Anterior cingulate cortex (tissue), 58 donors: ENCODE measurements at regions not wholly inside any gene's neighbourhood (a gene's known extent, or its start where the extent isn't known, plus 50 kb on each side); places are given as distances from the start of the nearest gene placed in this dataset.

Experiments
- DNase-seq, 58 donors: peaks; one replicate each; lab custom pipeline; 2025; lab: John Stamatoyannopoulos, UW

DNA sequence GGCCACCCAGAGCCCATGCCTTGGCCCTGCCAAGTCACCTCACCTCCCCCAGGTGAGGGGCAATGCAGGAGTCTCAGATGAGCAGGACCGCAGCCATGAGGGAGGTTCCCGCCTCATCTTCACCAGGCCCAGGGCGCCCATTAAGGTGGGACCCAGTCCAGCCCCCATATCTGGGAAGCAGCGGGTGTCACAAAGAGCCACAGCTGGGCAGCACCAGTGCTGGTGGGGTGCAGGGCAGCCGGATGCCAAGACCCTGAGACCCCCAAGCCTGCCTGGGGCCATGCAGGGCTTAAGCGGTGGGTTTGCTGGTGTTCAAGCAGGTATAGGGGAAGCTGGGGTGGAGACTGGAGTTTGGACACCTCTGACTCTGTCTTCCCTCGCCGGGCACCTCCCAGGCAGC lies 237.8 kb upstream of the GSE1 start:
- DNase-seq: no peak

DNA sequence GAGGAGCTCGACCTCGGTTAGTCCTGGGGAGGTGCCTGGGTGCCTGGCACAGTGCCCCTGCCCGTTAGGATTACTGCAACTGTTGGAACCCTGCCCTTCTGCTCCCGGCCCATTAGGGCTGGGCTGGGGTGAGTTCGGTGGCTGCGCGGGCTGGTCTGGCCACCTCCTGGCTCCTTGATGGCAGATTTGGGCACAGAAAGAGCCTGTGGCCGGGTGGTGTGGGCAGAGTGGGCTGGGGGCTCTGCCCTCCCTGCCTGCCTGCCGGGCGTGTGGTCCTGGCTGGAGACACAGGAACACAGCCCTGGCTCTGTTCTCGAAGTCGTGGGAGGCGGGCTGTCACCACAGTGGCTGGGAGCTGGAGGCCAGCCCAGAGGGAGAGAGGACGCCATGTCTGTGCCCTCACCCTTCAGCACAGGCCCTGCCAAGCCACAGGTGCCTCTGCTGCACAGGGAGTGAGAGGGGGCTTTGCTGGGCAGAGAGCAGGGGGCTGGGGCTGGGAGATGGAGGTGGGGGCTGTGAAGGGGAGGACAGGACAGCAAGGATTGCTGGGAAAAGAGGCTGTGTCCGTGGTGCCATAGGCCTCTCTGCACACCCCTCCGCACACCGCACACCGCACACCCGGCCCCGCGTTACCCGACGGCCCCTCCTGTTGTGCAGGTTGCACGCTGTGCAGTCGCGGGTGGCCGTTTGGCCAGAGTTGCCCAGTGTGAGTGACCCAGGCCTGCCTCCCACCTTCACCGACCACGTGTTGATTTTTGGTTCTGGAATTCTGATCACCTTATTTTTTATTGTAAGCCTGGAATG lies 236.6 kb upstream of the GSE1 start:
- DNase-seq: peak in 52 of 58 donors; percentile 18 to 85 (median 62)

GRCh38 chr16:85377388-85378144 lies 235.6 kb upstream of the GSE1 start:
- peak in 1 of 58 donors; percentile 20 for DNase-seq

DNA sequence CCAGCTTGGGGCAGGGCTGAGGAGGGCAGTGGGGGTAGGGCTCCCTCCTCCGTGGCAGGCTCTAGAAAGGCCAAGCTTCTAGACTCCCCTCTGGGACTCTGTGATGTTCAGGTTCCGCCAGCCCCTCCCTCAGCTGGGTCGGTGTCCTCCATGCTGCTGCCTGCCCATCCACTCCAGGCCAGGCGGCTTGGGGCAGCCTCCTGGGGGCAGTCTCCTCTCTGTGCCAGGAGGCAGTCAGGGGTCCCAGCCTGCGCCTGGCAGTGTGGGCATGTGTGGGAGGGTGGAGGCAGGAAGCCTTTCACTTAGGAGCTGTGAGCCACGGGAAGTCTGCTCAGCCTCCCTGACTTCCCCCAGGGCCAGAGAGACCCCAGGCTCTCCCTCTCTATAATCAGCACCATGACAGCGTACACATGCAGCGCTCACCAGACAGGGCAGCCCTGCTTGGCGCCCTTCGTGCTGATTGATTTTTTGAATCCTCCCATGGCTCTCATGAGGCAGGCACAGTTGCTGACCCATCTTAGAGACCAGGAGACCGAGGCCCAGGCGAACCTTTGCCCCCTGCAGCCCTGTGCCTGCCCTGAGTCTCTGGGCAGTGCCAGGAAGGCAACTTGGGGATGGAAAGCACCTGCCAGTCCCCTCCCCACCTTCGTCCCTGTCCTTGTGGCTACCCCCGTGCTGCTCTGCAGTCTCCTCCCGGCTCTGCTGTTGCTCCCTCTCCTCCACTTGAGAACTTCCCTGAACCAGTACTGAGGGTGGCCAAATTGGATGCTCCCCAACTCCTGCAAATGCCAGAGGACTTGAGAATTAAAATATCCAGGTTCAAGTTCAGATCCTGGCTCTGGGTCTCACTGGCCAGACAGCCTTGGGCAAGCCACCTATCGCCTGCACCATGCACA lies 234.7 kb upstream of the GSE1 start:
- no peak for DNase-seq

GRCh38 chr16:85379041-85380001 lies 233.8 kb upstream of the GSE1 start:
- peak in 17 of 58 donors; percentile 1 to 62 (median 26) for DNase-seq

GRCh38 chr16:85380002-85380395 lies 233.1 kb upstream of the GSE1 start:
- no peak for DNase-seq

- no peak for DNase-seq
Observed at GRCh38 chr16:85380905-85381737, 232.0 kb upstream of the GSE1 start.

- DNase-seq: peak in 4 of 58 donors; percentile 6 to 31 (median 13)
Observed at GRCh38 chr16:85381738-85382592, 231.2 kb upstream of the GSE1 start.

- no peak for DNase-seq
Observed at GRCh38 chr16:85382717-85383118, 230.4 kb upstream of the GSE1 start.

DNA sequence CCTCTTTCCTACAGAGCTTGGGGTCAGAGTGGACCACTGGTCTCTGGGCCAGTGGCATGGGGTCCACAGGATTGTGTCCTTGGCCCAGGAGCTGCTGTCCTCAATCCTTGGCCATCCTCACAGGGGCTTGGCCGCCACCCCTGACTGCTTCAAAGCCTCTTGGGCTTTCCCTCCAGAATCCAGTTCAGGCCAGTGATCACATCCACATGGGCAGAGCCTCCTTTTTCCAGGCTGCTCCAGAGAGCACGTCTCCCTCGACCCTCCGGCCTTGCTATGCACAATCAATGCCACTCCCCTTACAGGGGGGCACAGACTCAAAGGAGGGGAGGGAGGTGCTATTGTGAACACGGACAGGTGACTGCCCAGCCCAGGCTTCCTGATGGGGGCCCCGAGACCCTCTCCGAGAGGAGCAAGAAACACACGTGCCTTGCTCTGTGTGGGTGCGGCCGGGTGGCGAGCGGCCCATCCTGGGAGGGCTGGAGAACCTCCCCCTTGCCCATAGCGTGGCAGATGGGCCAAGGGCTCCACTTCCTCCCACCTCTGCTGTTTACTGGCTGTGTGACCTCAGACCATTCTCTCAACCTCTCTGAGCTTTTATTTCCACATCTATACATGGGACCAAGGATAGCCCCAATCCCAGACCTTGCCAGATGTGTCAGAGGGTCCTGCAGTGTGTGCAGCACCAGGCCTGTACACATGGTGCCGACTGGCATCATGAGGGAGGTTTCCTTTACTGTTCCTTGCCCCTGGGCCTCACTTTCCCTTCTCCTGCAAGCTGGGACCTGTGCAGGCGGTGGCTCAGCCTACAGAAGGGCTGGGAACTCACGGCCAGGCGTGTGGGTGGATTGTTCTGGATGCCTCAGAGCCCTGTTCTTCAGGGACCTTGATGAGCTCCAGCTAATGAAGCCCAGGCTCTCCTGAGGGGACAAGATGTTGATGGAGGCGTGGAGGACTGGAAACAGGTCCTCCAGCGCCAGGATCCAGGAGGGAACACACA lies 229.0 kb upstream of the GSE1 start:
- no peak for DNase-seq

DNA sequence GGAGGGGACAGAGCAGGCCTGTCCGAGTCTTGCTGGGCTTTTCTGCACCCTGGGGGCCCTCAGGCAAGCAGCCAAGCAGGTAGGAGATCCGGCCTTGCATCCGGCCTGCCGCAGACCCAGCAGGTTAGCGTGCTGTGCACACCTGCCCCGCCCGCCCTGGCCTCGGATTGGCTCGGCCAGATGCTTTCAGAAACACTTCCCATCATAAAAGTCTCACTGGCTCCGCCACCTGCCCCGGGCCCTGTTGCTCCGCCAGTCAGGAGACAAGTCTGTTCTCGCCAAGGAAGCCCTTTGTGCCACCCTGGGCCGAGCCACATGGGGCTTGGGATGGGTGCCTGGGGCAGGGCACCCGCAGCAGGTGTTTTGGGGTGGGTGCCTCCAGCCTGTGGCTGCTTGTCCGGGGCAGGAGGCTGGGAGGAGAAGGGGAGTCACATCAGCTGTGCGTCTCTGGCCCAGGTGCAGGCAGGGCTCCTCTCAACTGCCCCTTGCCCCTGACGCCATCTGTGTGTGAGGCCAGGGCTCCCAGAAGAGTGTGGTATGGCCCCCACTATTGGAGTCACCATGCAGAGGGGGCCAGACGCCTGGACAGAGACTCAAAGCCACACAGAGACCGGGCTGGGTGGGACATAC lies 228.2 kb upstream of the GSE1 start:
- no peak for DNase-seq

- no peak for DNase-seq
Observed at GRCh38 chr16:85385463-85386331, 227.4 kb upstream of the GSE1 start.

DNA sequence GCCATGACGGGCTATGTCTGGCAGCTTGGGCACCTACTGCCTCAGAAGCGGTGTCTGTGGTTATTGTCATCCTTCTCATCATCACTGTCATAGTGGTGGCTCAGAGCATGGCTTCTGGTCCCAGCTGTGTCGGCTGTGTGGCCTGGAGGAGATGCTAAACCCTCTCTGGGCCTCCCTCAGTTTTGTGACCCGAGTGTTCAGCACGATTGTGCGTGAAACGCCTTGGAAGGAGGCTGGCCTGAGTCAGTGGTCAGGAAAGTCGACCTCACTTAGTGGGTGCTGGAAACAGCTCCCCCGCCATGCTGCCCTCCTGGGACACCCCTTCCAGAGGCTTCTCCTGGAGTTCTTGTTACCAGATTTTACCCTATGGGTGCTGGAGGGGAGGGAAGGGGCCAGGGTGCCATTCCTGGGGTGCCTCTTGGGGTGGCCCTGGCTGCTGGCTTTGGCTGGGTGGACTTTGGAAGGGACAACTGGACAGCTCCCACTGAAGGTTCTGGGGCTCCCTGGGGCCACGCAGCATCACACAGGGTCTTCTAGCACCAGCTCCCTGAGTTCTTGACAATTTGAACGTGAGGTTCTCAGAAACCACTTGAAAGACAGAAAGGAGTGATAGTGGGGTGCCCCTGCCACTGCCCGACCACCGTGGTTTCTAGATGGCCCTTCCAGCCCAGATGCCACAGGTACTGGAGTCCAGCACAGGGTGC lies 226.5 kb upstream of the GSE1 start:
- DNase-seq: no peak

DNA sequence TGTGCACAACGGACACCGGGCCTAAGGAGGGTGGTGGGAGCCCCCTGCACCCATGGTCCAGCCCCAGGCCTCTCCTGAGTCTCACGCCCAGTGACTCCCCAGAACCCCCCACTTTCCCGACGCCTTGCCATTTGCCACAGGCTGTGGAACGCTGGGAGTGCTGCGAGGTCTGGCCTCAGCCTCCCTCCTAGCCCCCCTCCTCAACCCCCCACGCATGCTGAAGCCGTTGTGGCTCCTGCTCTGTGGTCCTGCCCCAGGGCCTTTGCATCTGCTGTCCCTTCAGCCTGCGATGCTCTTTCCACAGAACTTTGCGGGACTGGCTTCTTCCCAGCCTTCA lies 226.0 kb upstream of the GSE1 start:
- DNase-seq: no peak
